Activated CD4-positive, alpha-beta T cell treated with anti-CD3 and anti-CD28 coated beads, Interleukin-2, amount 50 U/mL, for 4 hours (primary cell): ENCODE measurements at regions not wholly inside any gene's neighbourhood (a gene's known extent, or its start where the extent isn't known, plus 50 kb on each side); places are given as distances from the start of the nearest gene placed in this dataset.

Experiments used
- DNase-seq, 2 experiments: peaks; one replicate each; pipeline ENCODE4 v3.0.0-alpha.2; 2020

DNA sequence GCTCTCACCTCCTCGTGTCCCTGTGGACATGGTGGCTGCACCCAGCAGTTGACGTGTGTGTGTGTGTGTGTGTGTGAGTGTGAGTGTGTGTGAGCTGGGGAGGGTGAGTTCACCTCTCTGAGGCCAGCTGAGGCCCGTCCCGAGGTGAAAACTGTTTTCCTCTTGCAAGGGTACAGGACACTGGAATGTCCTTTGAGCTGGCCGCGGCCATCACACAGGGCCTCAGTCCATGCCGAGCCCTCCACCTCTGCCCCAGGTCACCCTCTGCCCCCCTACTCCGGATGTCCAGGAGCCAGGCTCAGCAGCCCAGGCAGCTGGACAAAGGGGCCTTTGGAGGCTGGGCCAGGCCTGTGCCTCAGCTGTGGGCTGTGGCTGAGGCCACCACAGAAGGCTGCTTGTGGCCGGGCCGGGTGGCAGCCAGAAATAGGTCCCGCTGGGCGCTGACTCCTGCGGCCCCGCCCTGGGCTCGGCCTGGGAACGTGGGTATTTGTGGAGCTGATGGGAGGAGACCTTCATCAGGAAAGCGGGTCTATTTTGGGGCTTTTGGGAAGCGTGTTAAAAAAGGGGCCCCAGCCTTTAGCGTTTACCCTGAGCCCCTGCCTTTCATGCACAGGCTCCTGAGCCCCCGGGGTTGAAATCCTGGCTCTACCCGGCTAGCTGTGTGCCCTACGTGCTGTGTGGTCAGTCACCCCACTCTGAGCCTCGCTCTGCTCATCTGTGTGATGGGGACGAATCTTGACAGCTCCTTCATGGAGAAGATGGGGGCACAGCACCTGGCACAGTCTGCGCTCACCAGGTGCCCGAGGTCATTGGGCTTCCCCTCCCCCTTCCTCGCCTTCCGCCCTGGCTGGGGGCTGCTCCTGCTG, 75.1 kb upstream of the IER5L start:
- no peak for DNase-seq

DNA sequence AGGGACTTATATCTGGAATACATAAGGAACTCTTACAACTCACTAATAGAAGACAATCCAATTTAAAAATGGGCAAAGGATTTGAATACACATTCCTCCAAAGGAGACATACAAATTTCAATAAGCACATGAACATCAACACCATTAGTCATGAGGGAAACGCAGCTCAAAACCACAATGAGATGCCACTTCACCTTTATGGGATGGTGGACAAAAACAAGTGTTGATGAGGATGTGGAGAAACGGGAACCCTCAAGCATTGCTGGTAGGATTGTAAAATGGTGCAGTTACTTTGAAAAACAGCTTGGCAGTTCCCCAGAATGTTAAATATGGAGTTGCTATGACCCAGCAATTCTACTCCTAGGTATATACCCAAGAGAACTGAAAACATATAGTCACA, 72.7 kb upstream of the IER5L start:
- no peak for DNase-seq

DNA sequence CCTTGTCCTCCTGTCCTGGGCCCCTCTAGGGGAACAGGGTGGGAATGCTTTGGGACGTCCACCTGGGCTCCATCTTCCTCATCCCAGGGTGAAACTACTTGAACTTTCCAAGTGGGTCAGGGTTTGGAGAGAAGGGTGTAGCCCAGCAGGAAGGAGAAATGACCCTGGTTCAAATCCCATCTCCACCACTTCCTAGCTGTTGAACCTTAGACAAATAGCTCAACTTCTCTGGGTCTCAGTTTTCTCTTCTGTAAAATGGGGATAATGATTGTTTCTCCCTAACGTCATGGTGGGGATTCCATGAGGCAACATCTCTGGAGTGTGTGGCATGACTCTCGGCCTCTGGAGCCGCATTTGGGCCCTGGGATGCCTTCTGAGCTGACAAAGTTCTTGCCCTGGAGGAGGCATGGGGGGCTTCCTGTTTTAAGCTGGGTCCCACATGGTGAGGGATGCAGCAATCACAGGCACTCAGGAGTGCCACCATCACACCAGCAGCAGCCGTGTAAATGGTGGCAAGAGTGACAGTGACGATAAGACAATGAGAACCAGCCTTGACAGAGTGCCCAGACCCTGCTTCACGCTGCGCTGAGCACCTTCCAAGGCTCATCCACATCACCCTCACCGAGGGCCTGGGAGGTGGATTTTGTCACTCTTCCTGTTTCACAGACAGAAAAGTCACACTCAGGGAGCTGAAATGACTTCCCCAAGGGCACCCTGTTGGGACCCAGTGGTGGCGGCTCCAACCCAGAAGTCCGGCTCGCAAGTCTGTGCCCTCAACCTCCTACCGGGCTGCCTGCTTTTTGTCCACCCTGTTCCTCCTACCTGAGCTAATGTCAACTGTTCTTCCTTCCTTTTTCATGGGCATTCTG, 69.5 kb upstream of the IER5L start:
- no peak for DNase-seq

DNA sequence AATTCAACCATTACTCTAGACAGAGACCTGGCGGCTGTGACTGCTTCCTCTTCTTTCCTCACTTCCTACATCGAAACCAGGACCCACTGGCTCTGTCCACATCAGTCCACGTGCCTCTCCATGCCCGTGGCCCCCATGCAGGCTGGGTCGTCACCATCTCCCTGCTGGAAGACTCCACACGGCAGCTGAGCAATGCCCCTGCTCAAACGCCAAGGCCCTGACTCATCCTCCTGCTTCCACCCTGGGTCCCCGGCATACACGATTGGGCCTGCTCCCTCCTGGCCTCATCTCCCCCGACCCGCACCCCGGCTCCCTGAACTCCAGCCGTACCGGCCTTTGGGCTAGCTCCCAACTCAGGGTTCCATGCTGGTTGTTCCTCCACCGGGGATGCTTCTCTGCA, 67.2 kb upstream of the IER5L start:
- DNase-seq = no peak

DNA sequence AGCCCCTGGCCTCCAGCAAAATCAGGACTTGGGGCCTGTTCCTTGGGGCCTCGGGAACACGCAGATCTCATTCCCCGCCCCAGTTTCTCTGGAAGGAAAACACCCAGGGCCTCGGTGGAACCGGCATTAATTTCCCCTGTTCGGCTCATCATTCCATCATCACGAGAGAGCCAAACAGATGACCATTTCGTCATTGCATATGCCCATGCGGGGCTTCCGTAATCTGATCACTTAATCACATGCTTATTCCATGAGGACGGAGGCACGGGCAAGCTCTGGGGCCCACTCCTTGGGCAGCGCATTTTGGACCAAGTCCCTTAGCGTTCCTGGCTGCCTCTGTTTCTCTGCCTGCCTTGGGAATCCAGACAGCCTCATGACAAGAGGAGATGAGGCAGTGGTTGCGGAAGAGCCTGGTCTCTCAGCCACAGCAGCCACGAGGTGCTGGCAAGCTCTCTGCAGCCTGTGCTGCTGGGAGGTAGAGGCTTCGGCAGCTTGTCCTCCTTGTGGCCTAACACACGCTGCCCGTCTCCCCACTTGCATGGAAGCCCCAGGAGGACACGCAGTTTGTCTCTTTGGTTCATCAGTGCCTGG, 65.0 kb upstream of the IER5L start:
- no peak for DNase-seq

DNA sequence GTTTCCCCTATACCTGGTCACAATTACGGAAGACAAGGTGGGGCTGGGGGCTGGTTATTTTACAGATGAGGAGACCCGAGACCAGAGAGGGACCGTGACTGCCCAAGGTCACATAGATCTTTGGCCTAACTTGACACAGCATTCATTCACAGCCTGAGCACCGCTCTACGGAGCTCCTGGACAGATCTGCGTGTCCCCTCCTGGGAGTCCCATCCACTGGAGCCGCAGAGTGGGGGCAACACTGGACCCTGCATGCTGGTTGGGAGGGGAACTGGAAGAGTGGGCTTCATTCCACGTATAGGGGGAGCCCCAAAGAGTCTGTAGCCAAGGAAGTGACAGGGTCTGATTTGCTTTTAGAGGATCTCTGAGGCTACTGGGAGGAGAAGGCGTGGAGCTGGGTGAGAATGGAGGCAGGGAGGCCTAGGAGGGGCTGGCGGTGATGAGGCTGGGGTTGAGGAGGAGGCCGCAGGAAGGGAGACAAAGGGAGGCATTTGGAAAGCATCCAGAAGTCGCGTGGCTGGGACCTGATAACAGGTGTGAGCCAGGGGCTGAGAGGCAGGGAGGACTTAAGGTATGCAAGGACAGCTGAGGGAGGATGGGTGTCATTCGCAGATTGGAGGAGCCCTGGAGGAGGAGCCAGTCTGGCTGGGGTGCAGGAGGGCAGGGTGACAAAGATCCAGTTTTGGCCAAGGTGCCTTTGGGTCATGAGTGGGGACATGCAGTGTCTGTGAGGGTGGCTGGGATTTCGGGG, 64.3 kb upstream of the IER5L start:
- no peak for DNase-seq

DNA sequence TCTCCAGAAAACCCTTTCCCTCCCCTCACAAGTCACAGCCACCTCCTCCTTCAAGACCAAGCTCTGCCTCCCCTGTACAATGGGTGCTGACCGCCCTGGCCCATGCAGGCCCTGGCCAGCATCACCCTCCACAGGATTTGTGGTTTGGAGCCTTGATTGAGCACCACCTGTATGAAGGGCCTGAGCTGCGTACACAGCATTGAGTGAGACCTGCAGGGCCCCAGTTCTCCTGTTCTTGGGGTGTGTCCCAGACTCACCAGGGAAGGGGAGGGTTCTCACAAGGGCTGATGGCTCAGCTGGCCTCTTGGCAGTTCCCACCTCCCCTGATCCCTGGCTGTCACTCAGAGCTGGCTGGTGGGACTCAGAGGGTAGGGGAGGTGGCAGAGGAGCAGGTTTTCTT, 63.7 kb upstream of the IER5L start:
- DNase-seq = no peak

DNA sequence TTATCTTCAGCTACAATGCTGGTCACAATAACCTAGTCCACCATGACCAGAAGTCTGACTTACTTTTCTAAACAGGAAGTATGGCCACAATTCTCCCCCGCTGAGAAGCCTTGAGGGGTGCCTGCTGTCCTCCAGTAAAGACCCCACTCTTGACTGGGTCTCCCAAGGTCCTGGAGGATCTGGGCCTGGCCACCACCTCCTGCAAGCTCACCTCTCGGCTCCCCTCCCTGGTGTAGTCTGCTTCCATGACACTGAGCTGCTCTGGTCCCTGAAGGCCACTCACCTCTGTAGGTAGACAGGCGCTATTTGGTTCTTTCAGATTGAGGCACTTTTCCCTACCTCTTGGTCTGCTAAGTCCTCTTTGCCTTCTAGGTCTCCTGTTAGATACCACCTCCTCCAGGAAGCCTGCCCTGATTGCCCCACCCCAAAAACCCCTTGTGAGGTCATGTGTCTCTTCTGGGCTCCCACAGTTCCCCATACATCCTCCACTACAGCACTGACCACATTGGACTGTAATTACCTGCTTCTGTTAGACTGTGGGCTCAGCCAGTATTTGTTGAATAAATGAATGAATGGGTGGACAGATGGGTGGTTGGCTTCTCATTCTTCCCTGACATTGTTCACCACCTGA, 62.6 kb upstream of the IER5L start:
- no peak for DNase-seq

DNA sequence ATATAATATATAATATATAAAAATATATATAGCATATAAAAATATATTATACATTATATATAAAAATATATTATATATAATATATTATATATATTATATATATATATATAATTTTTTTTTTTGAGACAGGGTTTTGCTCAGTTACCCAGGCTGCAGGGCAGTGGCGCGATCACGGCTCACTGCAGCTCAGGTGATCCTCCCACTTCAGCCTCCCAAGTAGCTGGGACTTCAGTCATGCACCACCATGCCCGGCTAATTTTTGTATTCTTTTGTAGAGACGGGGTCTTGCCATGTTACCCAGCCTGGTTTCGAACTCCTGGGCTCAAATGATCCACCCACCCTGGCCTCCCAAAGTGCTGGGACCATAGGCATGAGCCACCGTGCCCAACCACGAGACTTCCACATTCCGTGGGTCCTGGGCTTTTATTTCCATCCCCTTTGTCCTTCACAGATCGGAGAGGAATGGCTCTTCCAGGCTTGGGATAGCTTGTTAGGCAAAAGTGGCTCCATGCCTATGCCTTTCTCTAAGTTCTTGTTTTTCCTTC, 62.0 kb upstream of the IER5L start:
- DNase-seq = no peak

DNA sequence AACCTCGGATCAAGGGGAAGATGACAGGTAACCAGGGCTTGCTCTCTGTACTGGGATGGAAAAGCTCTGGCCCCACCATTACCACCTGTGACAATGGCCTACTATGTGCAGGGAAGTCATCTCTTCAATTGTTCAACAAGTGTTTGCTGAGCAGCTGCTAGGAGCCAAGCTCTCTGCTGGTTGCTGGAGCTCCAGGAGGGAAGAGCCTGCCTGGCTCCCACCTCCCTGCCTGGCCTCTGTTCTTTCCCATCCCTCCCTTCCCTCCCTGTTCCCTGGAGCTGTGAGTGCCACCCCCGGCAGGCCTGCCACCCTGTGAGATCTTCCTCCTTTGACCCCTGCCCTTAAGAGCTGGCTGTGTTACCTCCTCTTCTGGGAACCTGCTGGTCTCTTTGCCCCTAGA, 59.7 kb upstream of the IER5L start:
- DNase-seq = no peak

DNA sequence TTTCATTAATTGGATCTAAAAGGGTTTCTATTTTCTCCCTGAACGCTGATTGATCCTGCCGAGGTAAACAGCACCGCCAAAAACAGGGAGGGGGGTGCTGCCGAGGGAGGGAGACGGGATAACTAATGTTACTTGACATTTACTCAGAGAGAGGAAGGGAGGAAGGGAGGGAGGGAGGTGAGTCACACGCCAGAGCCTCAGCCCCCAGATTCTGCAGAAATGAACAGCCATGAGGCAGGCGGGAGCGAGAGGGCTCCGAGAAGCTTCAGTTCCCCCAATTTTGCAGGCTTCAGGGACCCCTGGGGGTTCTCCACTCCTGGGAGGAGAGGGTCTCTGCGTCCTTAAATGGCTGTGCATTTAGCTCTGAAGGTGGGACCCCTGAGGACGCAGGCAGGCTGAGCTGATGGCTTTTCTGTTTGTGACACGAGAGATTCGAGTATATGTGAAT, 59.1 kb upstream of the IER5L start:
- DNase-seq = peak; percentile 69 to 70

DNA sequence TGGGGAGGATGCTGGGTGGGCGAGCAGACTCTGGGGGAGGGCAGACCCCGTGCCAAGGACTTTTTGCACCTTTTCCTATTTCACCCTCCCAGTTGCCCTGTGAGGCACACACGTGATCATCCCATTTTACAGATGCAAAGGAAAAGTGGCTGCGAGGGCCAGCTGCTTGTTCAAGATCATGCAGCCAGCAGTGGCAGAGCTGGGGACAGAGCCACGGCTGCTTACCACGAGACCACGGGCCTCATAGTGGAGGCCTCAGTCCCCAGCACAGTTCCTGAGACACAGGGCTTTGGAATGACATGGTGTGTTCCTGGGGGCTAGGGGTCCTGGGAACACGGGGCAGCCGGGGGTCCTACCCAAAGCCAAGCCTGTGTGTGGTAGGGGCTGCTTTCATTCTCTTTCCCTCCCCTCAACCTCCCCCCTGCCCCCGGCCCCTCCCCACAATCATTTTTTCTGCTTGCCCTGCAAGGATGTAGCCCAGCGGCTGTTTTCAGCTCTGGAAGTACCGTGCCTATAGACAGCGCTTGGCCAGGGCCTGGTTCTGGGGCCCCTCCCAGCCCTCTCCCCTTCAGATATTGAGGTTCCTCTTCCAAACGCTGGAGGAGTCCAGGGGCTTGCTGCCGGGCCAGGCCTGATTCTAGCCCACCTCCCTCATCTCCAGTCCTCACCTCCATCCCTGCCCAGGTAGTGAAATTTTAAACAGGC, 58.5 kb upstream of the IER5L start:
- DNase-seq = no peak

DNA sequence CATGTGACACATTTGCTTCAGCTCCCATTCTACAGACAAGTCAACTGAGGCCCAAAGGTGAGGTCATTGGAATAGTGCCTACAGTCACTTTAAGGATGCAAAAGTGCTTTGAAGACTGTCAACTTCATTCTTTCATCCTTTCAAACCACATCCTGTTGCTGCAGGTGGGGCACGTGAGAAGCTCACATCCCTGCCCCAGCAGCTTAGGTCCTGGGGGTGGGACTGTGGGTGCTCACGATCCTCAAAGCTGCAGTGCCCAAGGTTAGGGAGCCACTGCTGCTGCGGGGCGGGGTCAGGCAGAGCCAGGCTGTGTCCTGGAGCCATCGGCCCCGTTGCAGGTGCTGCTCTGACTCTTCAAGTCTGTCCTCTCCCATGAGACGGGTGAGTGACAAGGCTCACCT, 57.9 kb upstream of the IER5L start:
- DNase-seq = peak; percentile 23 to 29

DNA sequence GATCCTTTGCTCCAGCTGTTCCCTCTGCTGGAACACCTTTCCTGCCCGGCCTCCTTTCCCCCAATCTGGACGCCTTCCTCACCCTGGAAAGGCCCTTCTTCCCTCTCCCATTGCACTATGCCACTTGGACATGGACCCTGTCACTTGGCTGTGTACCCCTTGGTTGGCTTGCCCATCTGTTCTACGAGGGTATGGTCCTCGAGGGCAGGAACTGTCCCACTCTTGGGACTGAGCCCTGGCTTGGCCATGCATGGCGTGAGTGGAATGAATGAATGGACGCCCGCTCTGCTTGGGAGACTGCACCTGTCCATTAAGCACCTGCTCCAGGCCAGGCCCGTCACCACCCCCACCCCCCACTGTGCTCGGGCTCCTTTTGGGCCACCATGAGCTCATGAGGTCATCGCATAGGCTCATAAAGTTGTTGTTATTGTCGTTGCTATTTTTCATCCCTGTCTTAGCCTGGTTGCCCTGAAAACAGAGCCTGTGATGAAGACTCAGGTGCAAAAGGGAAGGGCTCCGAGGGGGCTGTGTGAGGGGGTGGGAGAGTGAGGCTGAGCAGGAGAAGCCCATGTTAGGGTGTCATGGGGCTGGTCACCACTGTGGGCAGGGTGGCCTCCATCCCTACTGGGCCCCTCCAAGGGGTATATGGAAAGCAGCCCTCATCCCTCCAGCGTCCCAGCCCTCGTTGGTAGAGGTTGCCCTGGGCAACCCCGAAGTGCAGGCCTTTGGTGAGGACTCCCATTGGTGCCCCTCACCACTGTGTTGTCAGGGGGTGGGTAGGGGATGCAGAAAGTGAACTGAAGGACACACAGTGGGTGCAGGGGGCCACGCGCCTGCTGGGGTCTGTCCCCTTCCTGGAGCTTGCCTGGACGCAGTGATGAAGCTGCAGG, 57.2 kb upstream of the IER5L start:
- no peak for DNase-seq

DNA sequence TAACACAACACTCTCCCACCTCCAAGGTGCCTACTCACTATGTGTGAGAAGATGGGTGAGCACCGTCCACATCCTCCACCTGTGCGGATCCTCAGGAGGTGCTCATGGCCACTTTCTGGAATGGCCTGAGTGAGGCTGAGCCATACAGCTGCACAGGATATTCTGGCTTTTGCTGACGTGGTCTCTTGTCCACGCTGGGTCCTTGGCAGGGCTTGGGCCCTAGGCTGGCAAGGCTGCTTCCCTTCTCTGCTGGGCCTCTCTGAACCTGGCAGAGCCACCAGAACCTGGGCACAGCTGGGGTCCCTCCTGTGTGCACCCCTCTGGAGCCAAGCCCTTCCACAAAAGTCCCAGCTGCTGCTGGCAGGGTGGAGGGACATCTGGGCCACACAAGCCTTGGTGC, 56.4 kb upstream of the IER5L start:
- DNase-seq = no peak

DNA sequence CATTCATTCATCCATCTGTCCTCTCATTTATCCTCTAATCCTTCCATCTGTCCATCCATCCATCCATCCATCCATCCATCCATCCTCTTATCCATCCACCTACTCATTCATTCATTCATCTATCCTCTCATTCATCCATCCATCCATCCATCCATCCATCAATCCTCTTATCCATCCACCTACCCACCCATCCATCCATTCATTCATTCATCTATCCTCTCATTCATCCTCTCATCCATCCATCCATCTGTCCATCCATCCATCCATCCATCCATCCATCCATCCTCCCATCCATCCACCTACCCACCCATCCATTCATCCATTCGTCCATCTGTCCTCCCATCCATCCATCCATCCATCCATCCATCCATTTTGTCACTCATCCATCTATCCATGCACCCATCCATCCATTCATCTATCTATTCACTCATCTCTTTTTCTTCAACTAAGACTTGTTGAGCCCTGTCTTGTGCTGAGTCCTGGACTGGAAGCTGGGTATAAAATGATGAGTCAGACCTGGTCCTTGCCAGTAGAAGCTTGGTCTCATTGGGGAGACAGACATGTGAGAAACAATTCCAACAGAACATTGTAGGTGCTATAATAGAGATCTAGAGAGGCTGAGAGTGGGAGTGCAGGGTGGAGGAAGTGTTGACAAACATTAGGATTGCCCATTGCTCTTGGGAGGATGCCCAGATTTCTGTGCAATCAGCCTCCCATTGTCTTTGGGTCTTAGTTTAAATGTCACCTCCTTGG, 55.0 kb upstream of the IER5L start:
- no peak for DNase-seq

DNA sequence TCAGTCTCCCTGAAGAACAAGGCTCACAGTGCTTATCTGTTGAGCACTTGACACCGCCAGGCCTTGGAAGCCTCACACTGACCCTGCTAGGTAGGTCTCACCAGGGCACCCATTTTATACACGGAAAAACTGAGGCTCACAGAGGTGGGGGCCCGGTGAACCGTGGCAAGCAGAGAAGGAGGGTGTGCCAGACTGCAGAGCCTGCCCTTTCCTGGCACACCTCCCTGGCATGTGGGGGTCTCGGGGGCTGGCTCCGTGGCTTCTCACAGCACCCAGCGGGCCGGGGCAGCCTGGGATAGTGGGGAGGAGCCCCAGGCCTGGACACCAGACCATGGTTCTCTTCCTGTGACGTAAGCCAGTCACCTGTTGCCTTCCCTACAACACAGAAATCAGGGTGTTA, 53.7 kb upstream of the IER5L start:
- no peak for DNase-seq

DNA sequence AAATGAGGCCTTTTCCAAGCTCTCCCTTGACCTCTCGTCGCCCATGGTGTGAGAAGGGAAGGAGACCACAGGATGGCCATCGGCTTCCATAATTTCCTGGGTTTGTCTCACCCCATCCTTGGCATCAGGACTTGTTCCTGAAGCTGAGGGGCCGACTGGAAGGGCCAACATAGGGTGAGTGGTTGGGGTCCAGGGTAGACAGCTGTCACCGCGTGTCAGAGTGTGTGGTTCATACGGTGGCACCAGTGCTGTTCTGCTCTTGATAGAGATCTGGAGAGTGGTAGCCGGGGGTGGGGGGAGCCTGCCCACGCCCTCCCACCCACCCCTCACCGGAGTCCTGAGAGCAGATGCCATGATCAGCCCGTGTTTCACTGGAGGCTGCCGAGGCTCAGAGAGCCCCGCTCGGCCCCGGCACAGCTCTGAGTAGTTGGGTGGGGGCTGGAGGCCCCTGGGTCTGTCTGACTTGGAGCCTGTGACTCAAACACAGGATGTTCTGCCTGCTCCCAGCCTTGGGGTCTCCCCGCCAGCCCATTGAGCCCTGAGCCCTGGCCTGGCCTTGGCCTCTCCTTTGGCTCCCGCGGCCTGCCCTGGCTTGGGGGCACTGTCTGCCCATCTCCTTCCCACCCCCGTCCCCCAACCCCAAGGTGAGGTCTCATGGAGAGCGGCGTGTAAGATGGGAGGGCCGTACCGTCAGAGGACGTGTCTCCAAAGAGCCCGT, 53.1 kb upstream of the IER5L start:
- no peak for DNase-seq

DNA sequence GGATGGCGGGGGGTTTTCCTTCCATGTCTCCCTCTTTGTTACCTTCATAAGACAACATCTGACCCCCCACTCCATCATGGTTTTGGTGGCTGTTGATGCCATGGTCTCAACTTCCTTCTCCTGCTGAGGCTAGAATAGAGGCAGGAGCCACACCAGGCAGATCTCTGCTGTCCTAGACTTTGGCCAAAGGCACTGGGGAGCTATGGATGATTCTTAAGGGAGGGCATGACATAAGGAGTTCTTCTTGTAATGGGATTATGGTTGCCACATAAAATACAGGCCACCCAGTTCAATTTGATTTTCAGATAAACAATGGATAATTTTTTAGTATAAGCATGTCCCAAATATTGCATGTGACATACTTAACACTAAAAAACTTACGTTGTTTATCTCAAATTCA, 52.2 kb upstream of the IER5L start:
- no peak for DNase-seq
